ENCODE measurements at regions not wholly inside any gene's neighbourhood (a gene's known extent, or its start where the extent isn't known, plus 50 kb on each side); places are given as distances from the start of the nearest gene placed in this dataset.
"Not testable (repeated sequence)": the region's sequence is repeated elsewhere in the genome, so short reads cannot be mapped to it uniquely, and the experiment has no call there.

GRCh38 chr9:3773362-3774060 is 247.7 kb upstream of the RFX3 start:
- DNase-seq = no peak

DNA sequence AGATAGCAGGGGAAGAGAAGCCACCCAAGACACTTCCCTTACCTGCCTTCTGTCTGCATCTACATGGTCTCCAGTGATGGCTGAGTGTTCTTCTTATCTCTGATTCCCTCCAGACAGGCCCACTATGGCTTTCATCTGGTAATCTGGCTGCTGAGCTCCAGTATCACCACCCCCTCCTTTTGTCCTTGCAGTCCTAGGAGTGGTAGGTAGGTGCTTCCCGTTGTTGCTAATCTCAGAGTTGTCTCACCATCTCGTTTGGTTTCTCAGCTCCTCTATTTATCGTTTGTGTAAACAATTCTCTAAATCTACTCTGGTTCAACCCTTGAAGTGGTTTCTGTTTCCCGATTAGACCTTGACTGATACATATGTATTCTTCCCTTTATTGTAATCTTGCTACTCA is 243.8 kb upstream of the RFX3 start:
- DNase-seq = no peak

- DNase-seq = no peak
Measured at GRCh38 chr9:3768712-3769457, 243.1 kb upstream of the RFX3 start.

GRCh38 chr9:3768286-3768685 is 242.5 kb upstream of the RFX3 start:
- DNase-seq = no peak

GRCh38 chr9:3762076-3762475 is 236.3 kb upstream of the RFX3 start:
- DNase-seq = no peak

GRCh38 chr9:3760031-3760430 is 234.2 kb upstream of the RFX3 start:
- DNase-seq = no peak

- no peak for DNase-seq
Measured at GRCh38 chr9:3758816-3759576, 233.2 kb upstream of the RFX3 start.

DNA sequence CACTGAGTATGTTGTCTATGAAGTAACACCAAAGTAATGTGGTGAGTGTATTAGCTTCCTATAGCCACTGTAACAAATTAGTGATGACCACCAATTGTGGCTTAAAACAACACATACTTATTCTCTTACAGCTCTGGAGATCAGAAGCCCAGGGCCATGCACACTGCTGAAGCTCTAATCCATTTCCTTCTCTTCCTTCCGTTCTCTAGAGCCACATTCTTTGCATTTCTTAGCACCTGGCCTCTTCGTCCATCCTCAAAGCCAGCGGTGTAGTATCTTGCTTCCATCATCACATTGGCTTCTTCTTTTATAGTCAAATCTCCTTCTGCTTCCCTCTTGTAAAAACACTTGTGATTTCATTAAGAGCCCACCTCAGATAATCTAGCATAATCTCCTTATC is 230.3 kb upstream of the RFX3 start:
- no peak for DNase-seq

DNA sequence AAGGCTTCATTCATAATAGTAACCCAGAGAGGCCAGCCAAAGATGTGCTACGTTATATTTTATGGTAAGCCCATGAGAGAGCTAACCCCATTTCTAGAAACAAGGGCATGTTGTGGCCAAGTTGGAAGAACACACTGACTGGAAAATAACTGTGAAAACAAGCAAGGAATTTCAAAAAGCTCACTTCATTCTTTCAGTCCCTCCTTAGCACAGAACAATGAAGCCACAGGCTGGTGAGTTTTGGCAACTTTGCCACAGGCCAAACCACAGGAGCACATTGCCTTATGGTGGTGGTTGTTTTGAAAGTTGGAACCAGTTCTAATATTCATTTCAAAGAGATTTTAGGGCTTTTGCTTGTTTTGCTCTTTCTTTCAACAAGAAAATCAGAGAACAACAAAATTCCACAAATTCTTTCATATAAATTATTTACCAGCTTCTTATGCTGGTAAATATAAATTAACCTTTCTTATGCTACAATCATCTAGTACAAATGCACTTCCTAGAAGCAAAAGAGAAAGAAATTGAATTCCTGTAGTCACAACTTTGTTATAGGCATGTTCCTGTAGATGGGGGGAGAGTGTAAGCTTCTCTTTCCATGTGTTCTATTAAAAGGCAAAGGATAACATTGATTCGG is 225.4 kb upstream of the RFX3 start:
- DNase-seq = no peak

DNA sequence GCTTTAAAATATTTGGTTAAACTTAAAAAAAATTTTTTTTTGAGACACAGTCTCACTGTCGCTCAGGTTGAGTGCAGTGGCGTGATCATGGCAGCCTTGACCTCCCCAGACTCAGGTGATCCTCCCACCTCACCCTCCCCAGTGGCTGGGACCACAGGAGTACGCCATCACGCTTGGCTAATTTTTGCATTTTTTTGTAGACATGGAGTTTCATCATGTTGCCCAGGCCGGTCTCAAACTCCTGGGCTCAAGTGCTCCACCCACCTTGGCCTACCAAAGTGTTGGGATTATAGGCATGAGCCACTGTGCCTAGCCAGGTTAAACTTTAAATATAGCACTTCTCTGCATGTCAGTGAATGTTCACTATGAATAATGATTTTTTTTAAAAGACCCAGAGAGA is 224.5 kb upstream of the RFX3 start:
- no peak for DNase-seq

DNA sequence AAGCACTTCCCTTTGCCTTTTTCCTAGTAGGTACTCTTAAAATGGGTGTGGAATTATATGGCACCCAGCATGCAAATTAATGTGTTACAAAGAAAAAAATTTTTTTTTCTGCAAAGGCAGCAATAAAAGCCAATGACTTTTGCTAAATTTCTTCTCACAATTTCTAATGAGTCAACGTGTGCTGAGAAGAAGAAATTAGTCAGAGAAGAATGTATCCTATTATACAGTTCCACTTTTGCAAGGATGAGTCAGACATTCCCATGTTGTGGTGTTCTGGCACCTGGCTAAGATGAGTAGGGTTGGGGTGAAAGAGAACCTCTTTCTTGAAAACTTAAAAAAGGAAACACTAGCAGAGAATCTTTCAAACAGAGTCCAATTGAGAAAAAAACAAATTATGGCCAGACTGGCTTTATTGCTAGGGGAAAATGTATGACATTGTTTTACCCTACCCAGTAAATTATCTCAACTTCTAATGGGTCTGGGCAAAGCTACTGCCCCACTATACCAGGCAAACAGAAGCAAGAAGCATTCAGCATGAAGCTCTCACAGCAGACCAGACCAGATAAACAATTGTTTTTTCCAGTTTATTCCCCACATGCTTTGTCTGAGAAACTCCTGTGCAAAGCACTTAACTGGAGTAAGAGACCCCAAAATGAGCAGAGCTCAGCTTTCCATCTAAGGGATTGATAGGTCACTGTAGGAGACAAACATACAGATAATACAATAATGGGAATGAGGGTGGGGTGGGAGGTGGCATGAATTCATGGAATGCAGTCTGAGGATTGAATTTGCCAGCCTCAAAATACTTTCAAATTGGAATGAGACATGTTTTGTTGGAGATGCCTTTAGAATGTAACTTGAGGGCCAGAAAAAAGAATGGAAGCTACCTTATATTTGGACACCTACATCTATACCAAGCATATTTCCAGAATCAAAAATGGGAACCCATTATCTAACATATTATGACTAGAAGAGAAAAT is 220.8 kb upstream of the RFX3 start:
- no peak for DNase-seq

DNA sequence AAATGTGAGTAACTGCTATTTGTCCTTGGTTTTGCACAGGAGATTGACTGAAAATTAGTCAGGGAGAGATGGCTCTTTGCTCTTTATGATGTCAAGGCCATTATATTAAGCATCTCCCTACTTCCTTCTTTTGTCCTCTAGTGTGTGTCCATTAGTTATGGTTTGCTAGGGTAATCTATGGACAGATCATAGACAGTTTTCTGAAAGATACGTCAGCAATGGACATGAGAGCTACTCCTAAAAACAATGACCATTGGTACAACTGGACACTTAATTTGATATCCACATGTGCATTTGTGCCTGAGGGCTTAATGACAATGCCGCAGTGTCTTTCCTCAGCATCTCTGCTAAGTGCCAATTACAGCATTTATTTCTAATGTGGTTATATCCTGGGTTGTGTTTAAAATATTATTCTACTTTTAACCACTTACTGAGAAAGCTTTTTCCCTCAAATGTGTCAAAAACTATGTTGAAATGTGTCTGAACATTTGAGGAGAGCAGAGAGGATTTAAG is 218.2 kb upstream of the RFX3 start:
- no peak for DNase-seq

GRCh38 chr9:3742586-3742985 is 216.8 kb upstream of the RFX3 start:
- no peak for DNase-seq

GRCh38 chr9:3741729-3742128 is 215.9 kb upstream of the RFX3 start:
- no peak for DNase-seq

DNA sequence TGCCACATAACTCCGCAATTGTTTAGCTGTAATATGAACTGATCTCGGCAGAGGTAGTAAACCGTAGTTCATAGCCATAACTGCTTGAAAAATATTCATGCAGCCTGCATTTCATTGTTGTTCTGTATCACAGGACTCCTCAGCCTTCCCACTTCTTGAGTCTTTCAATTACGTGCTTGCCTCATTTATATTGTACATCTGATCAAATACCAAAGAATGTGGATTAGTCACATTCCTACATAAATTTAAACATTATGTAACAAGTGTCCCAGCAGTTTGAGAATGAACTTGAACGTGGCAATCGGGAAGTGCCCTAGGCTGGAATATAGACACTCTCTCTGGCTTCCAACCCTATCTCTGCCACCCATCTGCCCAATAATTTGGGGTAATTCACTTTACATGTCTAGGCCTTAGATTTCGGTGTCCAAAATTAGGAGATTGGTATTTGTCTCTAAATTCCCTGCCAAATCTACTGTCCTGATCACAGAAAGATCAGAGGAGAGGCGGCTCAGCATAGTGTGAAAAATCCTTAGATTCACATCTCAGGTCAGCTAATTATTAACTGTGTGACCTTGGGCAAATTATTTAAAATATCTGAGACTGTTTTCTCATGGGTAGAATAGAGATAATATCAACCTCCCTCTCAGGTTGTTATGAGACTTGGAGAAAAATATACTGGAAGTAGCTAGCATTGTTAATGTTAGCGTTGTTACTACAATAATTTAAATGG is 215.1 kb upstream of the RFX3 start:
- no peak for DNase-seq

DNA sequence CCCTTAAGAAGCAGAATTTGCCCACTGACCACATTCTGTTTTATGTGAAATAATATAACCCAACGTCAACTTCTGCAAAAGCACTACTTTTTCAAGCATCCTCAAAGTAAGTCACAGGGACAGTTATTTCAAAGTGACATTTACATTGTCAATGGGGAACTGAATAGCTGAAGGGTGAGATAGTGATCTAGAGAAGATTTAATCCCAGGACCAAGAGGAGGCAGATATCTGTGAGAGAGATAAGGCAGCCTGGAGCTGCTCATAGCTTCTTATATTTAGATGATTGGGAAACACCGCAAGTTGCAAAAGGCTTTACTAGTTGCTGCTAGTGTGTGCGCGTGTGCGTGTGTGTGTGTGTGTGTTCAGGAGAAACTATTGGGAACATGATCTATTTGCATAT is 210.4 kb upstream of the RFX3 start:
- no peak for DNase-seq

GRCh38 chr9:3735251-3735650 is 209.4 kb upstream of the RFX3 start:
- DNase-seq = no peak

GRCh38 chr9:3733527-3734262 is 207.9 kb upstream of the RFX3 start:
- not testable (repeated sequence) for DNase-seq

- no peak for DNase-seq
Measured at GRCh38 chr9:3733039-3733408, 207.2 kb upstream of the RFX3 start.

Measured in CD4-positive, alpha-beta T cell treated with Interleukin-1 beta for 1 hour (primary cell).